GM12865 (cell line): ENCODE measurements at regions not wholly inside any gene's neighbourhood (a gene's known extent, or its start where the extent isn't known, plus 50 kb on each side); places are given as distances from the start of the nearest gene placed in this dataset.
A peak's percentile ranks its signal among the peaks of the same experiment; 100 is the strongest.
"Not testable (repeated sequence)": the region's sequence is repeated elsewhere in the genome, so short reads cannot be mapped to it uniquely, and the experiment has no call there.

ENCODE experiments used
- DNase-seq: peaks from one replicate; pipeline ENCODE4 v3.0.0; 2010; ENCODE audit warnings: low read depth
- H3K4me3 ChIP-seq: 2 replicates; pipeline ENCODE4 v1.5.1; 2011; ENCODE audit warnings: mild to moderate bottlenecking, low read depth, low read length, control low read depth
- TF ChIP-seq, protein P1 (sequence below): IDR thresholded peaks from 2 replicates; pipeline ENCODE4 v1.5.1; 2011; ENCODE audit warnings: low read length, control low read depth, low read depth, inconsistent platforms; ENCODE audit not compliant: insufficient read depth; ENCODE audit errors: missing control alignments

DNA sequence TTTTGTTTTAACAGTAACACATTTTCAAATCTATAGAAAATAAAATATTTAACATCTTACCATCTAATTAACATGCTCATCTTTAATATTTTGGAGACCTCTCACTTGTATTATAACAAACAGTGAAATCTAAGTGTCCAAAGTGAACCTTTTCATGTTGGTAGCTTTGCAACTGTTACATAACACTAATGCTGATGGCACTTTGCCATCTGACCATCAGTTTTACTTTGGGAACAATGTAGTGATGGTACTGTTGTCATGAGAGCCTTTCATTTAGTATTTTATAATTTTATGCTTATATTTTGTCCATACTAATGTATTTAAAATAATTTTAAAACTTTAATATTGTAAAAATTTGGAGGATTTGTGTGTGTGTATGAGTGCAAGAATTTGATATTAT lies 1017.0 kb upstream of the KCND2 start:
- no peak overlapping the region for H3K4me3 ChIP-seq
- TF ChIP-seq, protein P1, sequence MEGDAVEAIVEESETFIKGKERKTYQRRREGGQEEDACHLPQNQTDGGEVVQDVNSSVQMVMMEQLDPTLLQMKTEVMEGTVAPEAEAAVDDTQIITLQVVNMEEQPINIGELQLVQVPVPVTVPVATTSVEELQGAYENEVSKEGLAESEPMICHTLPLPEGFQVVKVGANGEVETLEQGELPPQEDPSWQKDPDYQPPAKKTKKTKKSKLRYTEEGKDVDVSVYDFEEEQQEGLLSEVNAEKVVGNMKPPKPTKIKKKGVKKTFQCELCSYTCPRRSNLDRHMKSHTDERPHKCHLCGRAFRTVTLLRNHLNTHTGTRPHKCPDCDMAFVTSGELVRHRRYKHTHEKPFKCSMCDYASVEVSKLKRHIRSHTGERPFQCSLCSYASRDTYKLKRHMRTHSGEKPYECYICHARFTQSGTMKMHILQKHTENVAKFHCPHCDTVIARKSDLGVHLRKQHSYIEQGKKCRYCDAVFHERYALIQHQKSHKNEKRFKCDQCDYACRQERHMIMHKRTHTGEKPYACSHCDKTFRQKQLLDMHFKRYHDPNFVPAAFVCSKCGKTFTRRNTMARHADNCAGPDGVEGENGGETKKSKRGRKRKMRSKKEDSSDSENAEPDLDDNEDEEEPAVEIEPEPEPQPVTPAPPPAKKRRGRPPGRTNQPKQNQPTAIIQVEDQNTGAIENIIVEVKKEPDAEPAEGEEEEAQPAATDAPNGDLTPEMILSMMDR, result no peak
- DNase-seq, result no peak

DNA sequence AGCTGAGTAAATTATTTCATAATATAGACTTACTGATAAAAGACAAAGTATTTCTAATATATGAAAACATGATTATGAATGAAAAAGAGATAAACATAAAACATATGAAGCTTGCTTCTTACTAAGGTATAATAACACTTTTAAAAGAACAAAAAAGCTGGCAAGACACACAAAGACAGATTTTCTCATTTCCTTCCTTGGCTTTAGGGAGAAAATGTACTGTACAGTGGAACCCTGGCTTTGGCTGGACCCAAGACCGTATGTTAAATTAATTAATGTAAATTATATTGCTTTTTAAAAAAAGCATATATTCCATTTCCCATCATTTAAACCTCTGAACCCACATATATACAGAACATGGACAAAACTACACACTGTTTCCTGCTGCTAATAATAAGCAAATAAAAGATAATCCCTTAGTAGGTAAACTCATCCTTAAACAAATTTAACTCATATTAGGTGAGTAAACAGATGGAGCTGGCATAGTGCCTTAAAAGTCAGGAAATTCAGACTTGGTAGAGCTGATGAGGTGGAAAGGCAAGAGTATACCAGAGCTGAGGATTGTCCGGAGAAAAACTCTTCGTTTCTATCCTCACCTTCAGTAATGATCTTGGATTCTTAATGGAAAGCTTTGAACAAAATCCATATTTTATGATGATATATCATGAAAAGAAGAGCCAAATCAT lies 1016.4 kb upstream of the KCND2 start:
- TF ChIP-seq, protein P1, result no peak
- DNase-seq, result no peak
- H3K4me3 ChIP-seq, result no peak overlapping the region

DNA sequence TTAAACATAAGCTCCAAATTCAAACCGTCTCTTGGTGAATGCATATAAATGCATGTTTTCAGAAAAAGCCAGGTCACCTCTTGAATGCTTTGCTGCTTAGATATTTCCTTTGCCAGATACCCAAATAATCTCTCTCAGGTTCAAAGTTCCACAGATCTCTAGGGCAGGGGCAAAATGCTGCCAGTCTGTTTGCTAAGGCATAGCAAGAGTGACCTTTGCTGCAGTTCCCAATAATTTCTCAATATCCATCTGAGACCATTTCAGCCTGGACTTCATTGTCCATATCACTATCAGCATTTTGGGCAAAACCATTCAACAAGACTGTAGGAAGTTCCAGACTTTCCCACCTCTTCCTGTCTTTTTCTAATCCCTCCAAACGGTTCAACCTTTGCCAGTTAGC lies 1006.2 kb upstream of the KCND2 start:
- not testable (repeated sequence) for DNase-seq, H3K4me3 ChIP-seq

DNA sequence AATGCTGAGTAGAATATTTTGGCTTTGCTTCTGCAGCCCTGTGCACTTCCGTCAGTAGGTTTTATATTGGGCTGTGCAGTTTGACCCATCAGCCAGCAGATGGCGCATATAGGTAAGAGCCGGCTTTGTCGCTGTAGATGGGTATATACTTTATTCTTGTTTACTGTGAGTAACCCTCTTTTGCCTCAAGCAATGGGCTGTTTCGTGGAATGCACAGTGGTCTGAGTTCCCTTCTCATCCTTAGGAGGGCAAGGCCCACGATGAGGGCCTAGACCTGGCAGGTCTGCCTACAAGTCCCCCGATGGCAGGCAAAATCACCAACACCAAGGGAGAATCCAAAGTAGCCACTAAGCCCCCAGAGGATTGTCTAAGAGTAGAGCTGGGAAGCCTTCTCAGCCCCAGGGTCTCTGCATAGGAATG lies 1002.9 kb upstream of the KCND2 start:
- H3K4me3 ChIP-seq, result no peak overlapping the region
- TF ChIP-seq, protein P1, result peak; percentile 90
- peak; percentile 71 for DNase-seq

DNA sequence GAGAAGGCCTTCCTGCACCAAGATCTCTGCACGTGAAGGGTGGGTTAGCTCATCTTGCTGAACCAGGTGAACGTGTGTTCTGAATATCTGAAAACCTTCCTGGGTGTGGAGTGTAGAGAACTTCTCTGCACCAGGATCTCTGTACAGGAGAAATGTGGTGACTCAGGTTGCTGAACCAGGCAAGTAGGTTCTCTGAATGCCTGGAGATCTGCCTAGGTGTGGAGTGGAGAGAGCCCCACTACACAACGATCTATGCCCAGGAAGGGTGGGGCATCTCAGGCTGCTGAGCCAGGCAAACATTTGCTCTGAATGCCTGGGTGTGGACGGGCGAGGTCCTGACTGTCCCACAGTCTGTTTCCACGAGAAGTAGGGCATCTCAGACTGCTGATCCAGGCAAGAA lies 1002.3 kb upstream of the KCND2 start:
- TF ChIP-seq, protein P1, result no peak
- peak; percentile 4 for DNase-seq
- no peak overlapping the region for H3K4me3 ChIP-seq

DNA sequence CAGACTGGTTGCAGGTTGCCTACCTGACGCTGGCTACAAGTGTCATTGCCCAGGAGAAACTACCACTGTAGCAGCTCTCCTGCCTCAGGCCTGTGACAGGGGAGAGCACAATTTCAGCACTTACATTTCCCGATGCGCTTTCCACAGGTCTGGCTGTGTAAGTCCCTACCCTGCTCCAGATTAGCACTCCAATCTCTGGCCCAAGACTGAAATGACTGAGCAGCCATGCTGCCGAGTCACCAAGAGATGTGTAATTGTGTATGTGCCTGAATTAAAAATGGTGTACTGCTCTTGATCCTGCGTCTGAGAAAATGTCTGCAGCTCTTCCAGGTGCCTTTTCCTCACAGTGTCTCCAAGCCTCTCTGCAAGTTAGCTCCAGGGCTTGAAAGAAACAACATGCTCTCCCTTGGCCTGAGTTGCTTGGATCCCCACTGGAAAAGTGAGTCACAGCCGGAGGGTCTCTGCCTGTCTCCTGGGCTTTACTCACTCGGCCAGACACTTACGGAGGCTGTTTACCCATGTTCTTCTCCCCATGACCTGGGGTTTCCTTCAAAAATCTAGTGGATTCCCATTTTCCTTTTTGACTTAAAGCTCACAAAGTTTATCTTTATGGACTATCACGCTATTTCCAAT lies 1001.7 kb upstream of the KCND2 start:
- peak; percentile 5 for DNase-seq
- H3K4me3 ChIP-seq, result no peak overlapping the region
- TF ChIP-seq, protein P1, result no peak

DNA sequence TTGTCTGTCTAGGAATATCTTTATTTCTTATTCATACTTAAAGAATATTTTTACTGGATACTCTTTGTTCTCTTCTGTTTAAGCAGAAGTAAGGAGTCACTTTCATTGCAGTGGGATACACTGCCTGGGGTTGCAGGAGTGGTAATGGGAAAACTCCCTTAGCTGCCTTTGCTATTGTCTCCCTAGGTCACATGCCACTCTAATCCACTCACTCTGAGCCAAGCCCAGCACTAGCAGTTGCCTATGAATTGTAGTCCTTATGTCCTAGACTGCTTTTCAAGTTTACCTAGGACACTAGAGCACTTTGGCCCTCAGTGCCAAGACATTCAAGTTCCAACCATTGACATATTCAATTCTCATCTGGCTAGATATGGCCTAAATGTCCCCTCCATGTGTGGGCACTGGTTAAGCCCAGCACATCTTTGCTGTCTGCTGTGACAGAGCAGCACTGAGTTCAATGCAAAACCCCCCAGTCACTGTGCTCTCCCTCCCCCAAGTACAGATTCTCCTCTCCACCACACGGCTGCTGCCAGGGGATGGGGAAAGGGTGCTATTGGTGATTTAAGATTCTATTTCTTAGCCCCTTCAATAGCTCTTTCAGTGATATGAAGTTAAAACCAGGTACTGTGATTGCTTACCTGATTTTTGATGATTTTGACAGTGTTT lies 991.7 kb upstream of the KCND2 start:
- DNase-seq, result no peak
- TF ChIP-seq, protein P1, result no peak
- no peak overlapping the region for H3K4me3 ChIP-seq
